GM12872 (cell line): ENCODE measurements at regions not wholly inside any gene's neighbourhood (a gene's known extent, or its start where the extent isn't known, plus 50 kb on each side); places are given as distances from the start of the nearest gene placed in this dataset.

Experiments used
- TF ChIP-seq, protein P1 (sequence below): IDR thresholded peaks from 3 replicates; pipeline ENCODE4 v1.5.1; 2011; ENCODE audit warnings: low read depth, mild to moderate bottlenecking, low read length, moderate library complexity; ENCODE audit not compliant: insufficient read depth

GRCh38 chr2:200089040-200089755 is 133.8 kb downstream of the MAIP1 start:
- TF ChIP-seq, protein P1, sequence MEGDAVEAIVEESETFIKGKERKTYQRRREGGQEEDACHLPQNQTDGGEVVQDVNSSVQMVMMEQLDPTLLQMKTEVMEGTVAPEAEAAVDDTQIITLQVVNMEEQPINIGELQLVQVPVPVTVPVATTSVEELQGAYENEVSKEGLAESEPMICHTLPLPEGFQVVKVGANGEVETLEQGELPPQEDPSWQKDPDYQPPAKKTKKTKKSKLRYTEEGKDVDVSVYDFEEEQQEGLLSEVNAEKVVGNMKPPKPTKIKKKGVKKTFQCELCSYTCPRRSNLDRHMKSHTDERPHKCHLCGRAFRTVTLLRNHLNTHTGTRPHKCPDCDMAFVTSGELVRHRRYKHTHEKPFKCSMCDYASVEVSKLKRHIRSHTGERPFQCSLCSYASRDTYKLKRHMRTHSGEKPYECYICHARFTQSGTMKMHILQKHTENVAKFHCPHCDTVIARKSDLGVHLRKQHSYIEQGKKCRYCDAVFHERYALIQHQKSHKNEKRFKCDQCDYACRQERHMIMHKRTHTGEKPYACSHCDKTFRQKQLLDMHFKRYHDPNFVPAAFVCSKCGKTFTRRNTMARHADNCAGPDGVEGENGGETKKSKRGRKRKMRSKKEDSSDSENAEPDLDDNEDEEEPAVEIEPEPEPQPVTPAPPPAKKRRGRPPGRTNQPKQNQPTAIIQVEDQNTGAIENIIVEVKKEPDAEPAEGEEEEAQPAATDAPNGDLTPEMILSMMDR: no peak

DNA sequence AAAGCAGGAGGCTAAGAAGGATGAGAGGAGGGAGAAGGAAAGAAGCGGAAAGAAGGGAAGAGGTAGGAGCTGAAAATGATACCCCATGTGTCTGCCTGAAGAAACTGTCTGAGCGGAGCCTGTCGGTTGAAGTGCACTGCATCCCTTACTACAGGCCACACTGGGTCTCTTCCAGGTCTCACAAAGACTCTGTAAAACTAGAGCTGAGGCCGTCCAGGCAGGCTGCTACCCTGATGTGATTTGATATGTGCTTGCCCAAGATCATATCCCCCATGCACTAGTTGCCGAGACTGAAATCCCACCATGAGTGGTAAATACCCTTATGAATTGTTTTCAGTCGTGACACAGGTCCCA is 134.4 kb downstream of the MAIP1 start:
- TF ChIP-seq, protein P1: no peak

- TF ChIP-seq, protein P1: no peak
These were observed 135.3 kb downstream of the MAIP1 start for GRCh38 chr2:200090683-200091082.

GRCh38 chr2:200091126-200091525 is 135.7 kb downstream of the MAIP1 start:
- TF ChIP-seq, protein P1: no peak

DNA sequence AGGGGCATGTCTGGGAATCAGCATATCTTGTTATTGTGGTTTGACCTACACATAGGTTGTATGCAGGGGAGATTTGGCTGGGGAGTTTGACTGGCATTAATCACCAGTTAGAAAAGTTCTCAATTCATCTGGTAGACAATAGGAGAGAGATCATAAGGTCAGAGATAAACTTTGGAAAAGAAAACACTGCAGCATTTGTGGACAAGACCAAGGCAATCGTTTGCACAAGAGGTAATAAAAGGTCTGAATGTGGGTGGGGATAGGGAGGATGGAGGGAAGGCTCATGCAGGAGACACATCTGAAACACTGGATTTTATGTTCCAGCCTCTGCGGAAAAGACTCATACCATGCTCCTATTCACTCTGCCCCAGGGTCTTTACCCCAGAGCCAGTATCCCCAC is 136.9 kb downstream of the MAIP1 start:
- TF ChIP-seq, protein P1: no peak

- TF ChIP-seq, protein P1: no peak
These were observed 140.1 kb downstream of the MAIP1 start for GRCh38 chr2:200095436-200095835.

DNA sequence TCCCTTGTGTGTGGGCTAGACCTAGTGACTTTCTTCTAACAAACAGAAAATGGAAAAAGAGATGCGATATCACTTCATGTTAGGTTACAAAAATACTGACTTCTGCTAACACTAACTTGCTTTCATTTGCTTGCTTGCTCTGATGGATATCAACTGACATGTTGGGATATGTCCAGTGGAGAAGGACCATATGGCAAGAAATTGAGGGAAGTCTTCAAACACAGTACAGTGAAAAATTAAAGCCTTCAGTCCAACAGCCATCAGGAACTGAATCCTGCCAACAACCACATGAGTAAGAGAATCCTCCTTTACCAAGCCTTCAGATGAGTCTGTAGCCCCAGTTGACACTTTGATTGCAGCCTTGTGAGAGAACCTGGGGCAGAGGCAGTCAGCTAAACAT is 143.9 kb downstream of the MAIP1 start:
- TF ChIP-seq, protein P1: no peak
